Common myeloid progenitor, CD34-positive (primary cell): ENCODE measurements at regions not wholly inside any gene's neighbourhood (a gene's known extent, or its start where the extent isn't known, plus 50 kb on each side); places are given as distances from the start of the nearest gene placed in this dataset.

ENCODE experiments used
- CTCF ChIA-PET: fragments of 350-600 bp; sonication (Branson Sonifier 250); formaldehyde crosslinking; loops from one replicate; lab custom pipeline; 2021; ENCODE audit warnings: antibody characterized with exemption; lab: Charles Lee
- POLR2A ChIA-PET: fragments of 350-600 bp; sonication (Branson Sonifier 250); formaldehyde crosslinking; loops from one replicate; lab custom pipeline; 2021; ENCODE audit warnings: antibody characterized with exemption; lab: Charles Lee
- DNase-seq, 3 donors: peaks; one replicate each; pipeline versions ENCODE4 v3.0.0 to v3.0.0-alpha.2; 2013
- H3K27ac ChIP-seq, 2 experiments: 1 replicate in 1 of 2; 2 replicates in 1 of 2; pipeline ENCODE4 v1.7.0; 2013; ENCODE audit warnings: inconsistent platforms in 2 of 2, low read length in 2 of 2, mild to moderate bottlenecking in 2 of 2, low read depth in 1 of 2, moderate library complexity in 1 of 2; ENCODE audit not compliant: severe bottlenecking in 2 of 2, insufficient read depth in 1 of 2, poor library complexity in 1 of 2
- H3K27me3 ChIP-seq, 5 experiments: replicated peaks in 2 of 5; 1 replicate in 3 of 5; 2 replicates in 2 of 5; pipeline versions ENCODE4 v1.6.1 to v1.7.0; 2013; ENCODE audit warnings: low read length in 4 of 5, mild to moderate bottlenecking in 2 of 5, moderate library complexity in 2 of 5, inconsistent platforms in 1 of 5; ENCODE audit not compliant: insufficient read depth in 5 of 5, control insufficient read depth in 4 of 5
- H3K36me3 ChIP-seq, 4 experiments: 1 replicate in 2 of 4; 2 replicates in 2 of 4; pipeline versions ENCODE4 v1.6.1 to v1.7.0; 2013; ENCODE audit warnings: low read length in 3 of 4, control low read depth in 1 of 4, mild to moderate bottlenecking in 1 of 4; ENCODE audit not compliant: control insufficient read depth in 4 of 4, insufficient read depth in 4 of 4
- H3K4me1 ChIP-seq, 4 experiments: 1 replicate in 3 of 4; 2 replicates in 1 of 4; pipeline versions ENCODE4 v1.6.1 to v1.7.1; 2013; ENCODE audit warnings: low read length in 3 of 4, mild to moderate bottlenecking in 3 of 4, control low read depth in 1 of 4, inconsistent platforms in 1 of 4, moderate library complexity in 1 of 4; ENCODE audit not compliant: control insufficient read depth in 4 of 4, insufficient read depth in 4 of 4; ENCODE audit errors: control extremely low read depth in 1 of 4
- H3K4me3 ChIP-seq, 7 experiments: 1 replicate in 4 of 7; 2 replicates in 3 of 7; pipeline versions ENCODE4 v1.5.1 to v1.7.0; 2013; ENCODE audit warnings: mild to moderate bottlenecking in 7 of 7, low read length in 6 of 7, moderate library complexity in 6 of 7, inconsistent platforms in 2 of 7, low read depth in 2 of 7, control low read depth in 1 of 7; ENCODE audit not compliant: insufficient read depth in 4 of 7, control insufficient read depth in 1 of 7; ENCODE audit errors: extremely low read depth in 1 of 7
- H3K9me3 ChIP-seq, 5 experiments: 1 replicate in 4 of 5; 2 replicates in 1 of 5; pipeline versions ENCODE4 v1.6.1 to v1.7.1; 2013; ENCODE audit warnings: low read length in 4 of 5, mild to moderate bottlenecking in 2 of 5, inconsistent platforms in 1 of 5, low read depth in 1 of 5, moderate library complexity in 1 of 5; ENCODE audit not compliant: control insufficient read depth in 4 of 5, insufficient read depth in 2 of 5; ENCODE audit errors: control extremely low read depth in 1 of 5
- WGBS: methylation state at CpG from one replicate; pipeline ENCODE4 v1.1.5; 2013; ENCODE audit not compliant: insufficient coverage; 5-methylcytosine and 5-hydroxymethylcytosine counted together

DNA sequence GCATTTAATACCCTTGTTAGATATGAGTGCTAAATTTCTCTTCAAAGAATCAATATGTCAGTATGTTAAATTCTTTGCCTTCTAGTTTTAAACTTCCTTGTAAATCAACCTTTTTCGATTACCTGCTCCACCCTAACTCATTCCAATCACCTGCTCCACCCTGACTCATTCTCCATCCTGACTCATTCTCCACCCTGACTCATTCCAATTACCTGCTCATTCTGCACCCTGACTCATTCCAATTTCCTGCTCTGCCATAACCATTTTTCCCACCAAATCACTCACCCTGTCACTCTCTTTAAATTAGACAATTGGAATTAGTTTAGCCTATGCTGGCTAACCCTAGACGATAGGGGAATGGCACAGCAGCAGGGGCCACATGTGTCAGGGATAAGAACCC, 519.5 kb upstream of the LRRC4C start:
- Histone ChIP-seq H3K9me3 (no peaks in the 10 kb centered on the region), H3K4me1 (no peaks in the 10 kb centered on the region), H3K27me3 (no peaks in the 10 kb centered on the region), H3K36me3 (no peaks in the 10 kb centered on the region), H3K27ac (no peak overlapping the region), H3K4me3 (no peak overlapping the region)
- 97% methylated on average over 2 of the region's 2 CpGs for WGBS
- ChIA-PET POLR2A (no interaction called here), CTCF (no interaction called here)
- DNase-seq, result no peak

GRCh38 chr11:41980741-41981140, 521.3 kb upstream of the LRRC4C start:
- no peak overlapping the region for H3K27ac ChIP-seq
- H3K36me3 ChIP-seq, result no peaks in the 10 kb centered on the region
- no peaks in the 10 kb centered on the region for H3K4me1 ChIP-seq
- ChIA-PET POLR2A (no interaction called here), CTCF (no interaction called here)
- no peak for DNase-seq
- no peaks in the 10 kb centered on the region for H3K27me3 ChIP-seq
- no CpG with 5 or more reads among the region's 2 CpGs for whole genome bisulfite sequencing
- H3K4me3 ChIP-seq, result no peak overlapping the region
- no peaks in the 10 kb centered on the region for H3K9me3 ChIP-seq

DNA sequence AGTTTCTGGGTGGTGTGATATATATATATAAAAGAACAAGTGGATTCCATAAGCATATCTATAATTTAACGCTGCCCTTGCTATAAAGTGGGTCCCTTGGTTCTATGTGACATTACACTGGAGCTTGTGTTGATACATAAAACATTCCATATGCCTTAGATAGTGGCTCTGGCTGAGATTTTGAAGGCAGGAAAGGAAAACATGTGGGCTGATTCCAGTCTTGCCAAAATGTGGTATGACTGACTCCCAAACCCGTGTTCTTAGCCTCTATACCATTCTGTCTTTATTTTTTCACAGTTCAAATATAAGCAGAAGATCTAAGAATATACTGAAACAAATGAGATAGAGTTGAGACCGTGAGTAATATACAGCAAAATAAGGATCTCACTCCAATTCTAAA, 522.8 kb upstream of the LRRC4C start:
- Histone ChIP-seq H3K9me3 (no peaks in the 10 kb centered on the region), H3K36me3 (no peaks in the 10 kb centered on the region), H3K4me3 (no peak overlapping the region), H3K27me3 (no peaks in the 10 kb centered on the region), H3K4me1 (no peaks in the 10 kb centered on the region), H3K27ac (no peak overlapping the region)
- CTCF ChIA-PET, result no interaction called here
- WGBS, result no CpG with 5 or more reads among the region's 3 CpGs
- no peak for DNase-seq
- POLR2A ChIA-PET, result no interaction called here

- H3K27ac ChIP-seq, result no peak overlapping the region
- WGBS, result 67% methylated on average over 1 of the region's 3 CpGs
- ChIA-PET CTCF (no interaction called here), POLR2A (no interaction called here)
- no peak for DNase-seq
- no peaks in the 10 kb centered on the region for H3K27me3 ChIP-seq
- H3K4me3 ChIP-seq, result no peak overlapping the region
- H3K9me3 ChIP-seq, result no peaks in the 10 kb centered on the region
- no peaks in the 10 kb centered on the region for H3K4me1 ChIP-seq
- H3K36me3 ChIP-seq, result no peaks in the 10 kb centered on the region
Observed at GRCh38 chr11:41982975-41983374, 523.5 kb upstream of the LRRC4C start.

DNA sequence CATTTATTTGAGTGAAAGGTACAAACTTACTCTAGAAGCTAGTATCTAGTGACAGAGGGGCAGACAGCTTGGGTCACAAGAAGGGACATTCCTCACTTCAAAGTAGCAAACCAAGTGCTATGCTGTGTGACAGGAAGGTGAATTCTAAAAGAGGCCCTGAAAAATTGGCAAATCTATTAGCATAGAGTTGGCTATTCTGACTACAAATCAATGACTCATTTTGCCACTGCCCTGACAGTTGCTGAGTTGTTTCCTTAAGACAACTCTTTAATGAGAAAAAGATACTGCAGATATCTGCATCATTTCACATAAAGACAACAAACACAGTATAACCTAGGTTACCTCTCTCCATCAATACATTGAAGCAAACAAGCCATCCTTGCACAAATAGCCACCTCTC, 524.0 kb upstream of the LRRC4C start:
- ChIA-PET POLR2A (no interaction called here), CTCF (no interaction called here)
- Histone ChIP-seq H3K9me3 (no peaks in the 10 kb centered on the region), H3K36me3 (no peaks in the 10 kb centered on the region), H3K27ac (no peak overlapping the region), H3K4me1 (no peaks in the 10 kb centered on the region), H3K4me3 (no peak overlapping the region), H3K27me3 (no peaks in the 10 kb centered on the region)
- DNase-seq, result no peak

DNA sequence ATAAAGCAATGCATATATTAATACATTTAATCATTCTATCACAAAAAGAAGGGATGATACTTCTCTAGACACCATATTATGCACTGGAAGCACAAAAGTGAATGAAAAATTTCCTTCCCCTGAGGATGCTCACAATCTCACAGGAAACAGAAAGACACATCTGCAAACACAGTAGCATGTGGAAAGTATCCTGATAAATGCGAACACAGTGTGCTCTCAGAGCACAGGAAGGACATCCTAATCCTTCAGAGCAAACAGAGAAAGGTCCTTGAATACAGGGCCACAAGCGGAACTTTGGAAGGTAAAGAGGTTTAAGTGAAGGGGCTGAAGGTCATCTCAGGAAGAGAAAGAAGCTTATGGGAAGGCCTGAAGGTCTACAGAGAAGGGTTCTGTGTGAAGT, 524.6 kb upstream of the LRRC4C start:
- no peaks in the 10 kb centered on the region for H3K4me1 ChIP-seq
- WGBS, result 83% methylated on average over 2 of the region's 2 CpGs
- POLR2A ChIA-PET, result no interaction called here
- CTCF ChIA-PET, result no interaction called here
- H3K27me3 ChIP-seq, result no peaks in the 10 kb centered on the region
- H3K27ac ChIP-seq, result no peak overlapping the region
- H3K4me3 ChIP-seq, result no peak overlapping the region
- no peaks in the 10 kb centered on the region for H3K36me3 ChIP-seq
- no peak for DNase-seq
- H3K9me3 ChIP-seq, result no peaks in the 10 kb centered on the region

DNA sequence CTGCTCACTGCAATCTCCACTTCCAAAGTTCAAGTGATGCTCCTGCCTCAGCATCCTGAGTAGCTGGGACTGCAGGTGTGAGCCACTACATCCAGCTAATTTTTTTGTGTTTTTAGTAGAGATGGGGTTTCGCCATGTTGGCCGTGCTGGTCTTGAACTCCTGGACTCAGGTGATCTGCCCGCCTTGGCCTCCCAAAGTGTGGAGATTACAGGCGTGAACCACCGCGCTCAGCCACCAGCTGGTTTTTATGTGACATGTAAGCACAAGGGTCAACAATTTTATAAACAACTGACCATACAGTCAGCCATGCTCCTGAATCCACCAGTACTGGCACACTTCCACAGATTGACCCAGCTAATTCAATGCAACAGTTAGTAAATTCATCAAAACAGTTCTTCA, 526.3 kb upstream of the LRRC4C start:
- Histone ChIP-seq H3K4me3 (no peak overlapping the region), H3K27ac (no peak overlapping the region), H3K36me3 (no peaks in the 10 kb centered on the region), H3K27me3 (no peaks in the 10 kb centered on the region), H3K9me3 (no peaks in the 10 kb centered on the region), H3K4me1 (no peaks in the 10 kb centered on the region)
- ChIA-PET POLR2A (no interaction called here), CTCF (no interaction called here)
- DNase-seq, result no peak
- WGBS, result 98% methylated on average over 6 of the region's 6 CpGs
